ENCODE measurements at regions not wholly inside any gene's neighbourhood (a gene's known extent, or its start where the extent isn't known, plus 50 kb on each side); places are given as distances from the start of the nearest gene placed in this dataset.

DNA sequence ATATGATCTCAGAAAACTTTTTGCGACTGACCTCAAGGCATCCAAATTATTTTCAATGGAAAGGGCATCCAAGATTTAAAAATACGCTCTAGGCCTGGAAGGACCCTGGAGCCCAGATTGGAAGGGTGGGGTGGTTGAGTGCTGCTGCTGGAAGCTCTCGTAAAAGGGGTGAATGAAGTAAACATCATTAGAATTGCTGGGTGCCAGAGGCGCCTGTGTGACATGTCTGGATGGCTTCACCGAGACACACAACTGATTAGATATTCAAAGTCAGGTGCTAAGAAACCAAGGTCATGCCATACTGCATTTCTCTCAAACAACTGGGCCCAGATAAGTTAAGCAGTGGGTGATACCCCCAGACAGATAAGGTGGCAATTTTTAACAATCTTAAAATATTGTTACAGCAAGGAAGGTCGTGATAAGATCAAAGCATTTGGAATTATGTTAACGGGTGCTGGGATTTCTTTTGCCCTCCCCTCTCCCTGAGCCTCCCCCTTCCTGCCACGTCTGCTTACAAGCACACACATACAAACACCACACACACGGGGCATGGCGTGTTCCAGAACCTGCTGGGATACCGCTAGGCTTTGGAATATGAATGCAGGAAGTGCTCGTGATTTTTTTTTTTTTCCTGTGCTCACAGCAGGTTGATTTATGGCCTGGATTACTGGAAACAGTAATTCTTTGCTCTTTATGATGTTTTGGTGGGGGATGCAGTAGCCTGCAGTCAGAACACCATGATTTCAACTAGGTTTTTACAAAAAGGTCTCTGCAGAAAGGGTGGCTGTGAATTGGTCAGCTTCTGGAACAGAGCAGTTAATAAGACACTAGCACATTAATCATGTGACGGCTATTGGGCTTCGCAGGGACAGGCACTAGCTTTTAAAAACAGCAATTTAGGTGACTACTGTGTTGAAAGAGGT, 551.2 kb downstream of the QKI start:
- no peak for DNase-seq

DNA sequence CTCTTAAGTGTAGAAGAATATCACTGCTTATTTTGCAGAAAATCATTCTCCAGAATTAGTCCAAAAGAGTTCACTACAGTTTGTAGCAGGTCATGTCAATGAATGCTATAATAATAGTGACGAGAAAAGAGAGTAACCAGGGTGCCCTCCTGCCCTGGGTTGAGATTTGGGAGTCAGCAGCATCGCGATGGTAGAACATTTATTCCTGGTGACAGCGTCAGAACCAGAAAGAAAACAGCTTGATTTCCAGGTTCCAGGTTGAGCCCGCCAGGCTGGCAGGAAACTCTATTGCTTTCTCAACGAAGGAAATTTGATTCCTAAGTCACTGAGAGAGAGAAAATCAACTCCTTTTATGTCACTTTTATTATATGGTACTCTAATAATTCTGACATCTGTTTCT, 550.3 kb downstream of the QKI start:
- no peak for DNase-seq

DNA sequence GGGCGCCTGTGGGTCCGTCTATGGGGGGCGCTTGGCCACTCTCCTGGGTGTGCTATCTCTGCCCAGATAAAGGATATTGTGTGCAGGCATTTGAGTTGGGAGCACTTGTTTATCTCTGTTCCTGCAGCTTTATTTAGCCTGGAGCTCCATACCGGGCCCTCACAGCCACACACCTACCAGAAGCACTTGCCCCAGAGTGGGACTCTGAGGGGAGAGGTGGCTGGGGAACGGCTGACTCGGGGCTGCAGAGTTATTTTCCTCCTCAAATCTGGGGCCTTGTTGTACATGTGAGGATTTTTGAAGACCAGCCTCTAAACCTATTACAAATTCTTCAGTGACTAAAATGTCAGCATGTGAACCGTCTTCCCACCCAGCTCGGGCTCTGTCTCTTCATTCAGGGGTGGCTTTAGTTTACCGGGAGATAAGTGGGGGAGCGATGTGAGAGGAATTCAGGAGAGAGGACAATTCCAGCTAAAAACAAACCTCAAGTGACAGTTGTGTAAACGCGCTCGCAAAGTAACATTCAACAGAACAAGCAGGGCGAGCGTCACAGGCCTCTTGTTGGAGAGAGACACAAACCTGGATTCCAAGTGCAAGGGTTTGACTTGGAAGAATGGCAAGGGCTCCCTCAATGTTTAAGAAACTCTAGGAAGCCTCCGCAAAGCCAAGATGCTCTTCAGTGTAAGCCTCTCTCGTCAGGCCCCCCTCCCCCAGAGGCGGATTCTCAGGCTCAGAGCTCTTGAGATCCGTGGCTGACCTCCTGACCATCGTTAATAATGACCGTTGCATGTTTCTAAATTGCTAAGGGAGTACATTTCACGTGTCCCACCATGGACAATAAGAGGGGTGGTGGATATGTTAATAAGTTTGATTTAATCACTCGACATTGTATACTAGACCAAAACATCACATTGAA, 548.9 kb downstream of the QKI start:
- no peak for DNase-seq

DNA sequence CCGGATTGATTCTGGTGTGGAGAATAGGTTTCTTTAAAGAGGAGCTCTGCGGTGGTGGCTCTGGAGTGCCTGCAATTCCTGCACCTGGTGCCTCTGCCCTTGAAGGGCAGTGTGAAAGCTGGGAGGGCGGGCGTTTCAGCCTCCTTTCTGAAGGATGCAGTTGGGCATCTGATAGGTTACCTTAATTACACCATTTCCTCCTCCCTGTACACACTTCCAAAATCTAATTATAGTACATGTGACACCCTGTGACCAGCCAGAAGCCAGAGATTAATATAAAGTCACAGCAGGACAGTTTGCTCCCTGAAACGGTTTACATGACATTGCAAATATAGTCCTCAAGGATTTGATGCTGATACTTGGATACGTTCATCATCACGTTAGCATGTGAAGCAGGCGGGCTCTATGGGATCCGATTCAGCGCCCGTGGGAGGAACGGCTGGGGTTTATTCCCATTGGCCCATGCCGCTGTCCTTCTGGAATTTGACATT, 548.2 kb downstream of the QKI start:
- no peak for DNase-seq

DNA sequence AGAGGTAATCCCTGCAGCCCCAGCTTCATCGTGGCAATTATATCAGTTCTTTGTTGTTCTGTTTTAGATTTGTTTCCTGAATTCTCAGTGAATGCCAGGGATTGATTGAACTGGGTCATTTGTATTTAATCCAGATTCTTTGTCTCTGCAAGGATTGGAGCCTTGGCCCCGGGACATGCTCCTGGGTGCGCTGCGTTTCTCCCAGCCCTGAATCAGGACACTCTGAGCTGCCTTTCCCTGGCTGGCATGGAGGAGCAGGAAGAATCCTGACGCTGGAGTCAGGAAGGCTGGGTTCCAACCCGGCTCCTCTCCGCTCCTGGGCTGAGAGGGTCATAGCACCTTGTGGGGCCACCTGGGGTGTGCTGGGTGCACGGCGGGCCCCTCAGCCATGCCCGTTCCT, 545.6 kb downstream of the QKI start:
- no peak for DNase-seq

DNA sequence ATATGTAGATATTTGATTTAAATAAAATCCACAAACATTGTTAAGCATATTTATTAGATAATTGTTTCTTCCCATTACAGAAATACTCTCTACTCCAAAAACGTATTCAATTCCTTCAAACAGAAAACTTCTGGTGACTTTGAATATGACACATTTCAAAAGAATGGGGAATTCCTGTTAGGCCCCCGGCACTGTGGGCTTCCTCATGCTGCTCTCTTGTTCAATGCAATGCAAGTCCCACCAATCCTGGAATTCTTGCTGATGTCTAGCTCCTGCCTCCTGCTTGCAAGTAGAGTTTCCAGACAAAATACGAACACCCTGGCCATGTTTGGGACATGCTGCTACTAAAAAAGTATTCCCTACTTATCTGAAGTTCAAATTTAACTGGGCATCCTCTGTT, 544.1 kb downstream of the QKI start:
- DNase-seq: no peak

DNA sequence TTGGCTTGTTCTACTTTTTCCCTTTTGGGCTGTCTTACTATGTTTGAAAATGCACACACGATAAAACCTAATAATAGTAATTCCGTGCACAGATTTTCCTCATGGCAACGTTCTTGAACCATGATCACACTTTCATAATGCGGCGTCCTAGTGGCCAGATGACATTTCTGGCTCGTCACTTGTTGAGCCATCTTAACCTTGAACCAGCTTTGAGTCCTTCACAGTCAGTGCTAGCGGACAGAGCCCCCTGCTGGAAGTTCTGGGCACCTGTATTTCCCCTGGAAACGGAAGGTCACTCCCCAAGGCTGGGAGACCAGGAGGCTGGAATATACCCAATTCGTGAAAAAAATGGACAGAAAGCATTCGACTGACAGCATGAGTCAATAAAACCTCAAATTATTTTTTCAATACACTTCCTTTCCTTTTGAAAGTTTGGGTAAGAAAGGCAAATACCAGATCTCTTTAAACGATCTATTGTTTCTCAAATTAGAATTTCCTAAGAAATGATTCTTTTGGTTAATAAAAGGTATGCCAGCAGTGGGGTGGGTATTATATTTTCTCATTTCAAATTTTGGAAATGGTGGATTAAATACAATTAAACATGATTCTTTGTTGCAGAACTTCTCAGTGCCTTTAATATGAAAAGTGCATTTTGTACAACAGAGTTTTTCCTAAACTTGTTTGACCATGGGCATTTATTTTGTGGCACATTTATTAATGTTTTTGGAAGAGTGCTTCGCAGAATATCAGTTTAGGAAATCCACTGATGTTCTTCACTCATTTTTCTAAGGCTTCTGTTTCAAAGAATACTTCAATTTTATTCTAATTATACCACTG, 542.3 kb downstream of the QKI start:
- peak; percentile 72 for DNase-seq

DNA sequence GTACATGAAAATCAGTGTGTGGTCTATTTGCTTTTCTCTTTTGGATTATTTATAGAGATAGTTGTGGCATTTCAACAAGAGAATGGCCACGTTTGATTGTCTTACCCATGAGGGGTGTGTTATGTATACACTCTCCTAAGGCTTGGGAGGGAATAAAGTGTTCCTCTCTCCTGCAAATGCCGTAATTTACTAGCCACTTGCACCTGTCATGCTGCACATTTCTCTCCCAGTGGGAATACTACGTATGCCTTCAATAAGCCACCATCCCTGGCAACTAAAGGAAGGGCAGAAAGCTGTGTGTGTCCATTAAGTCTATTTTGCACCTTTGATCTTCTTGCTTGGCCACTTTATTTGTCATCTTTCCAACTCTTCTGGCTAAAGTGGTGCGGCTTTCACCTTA, 541.2 kb downstream of the QKI start:
- DNase-seq: no peak

DNA sequence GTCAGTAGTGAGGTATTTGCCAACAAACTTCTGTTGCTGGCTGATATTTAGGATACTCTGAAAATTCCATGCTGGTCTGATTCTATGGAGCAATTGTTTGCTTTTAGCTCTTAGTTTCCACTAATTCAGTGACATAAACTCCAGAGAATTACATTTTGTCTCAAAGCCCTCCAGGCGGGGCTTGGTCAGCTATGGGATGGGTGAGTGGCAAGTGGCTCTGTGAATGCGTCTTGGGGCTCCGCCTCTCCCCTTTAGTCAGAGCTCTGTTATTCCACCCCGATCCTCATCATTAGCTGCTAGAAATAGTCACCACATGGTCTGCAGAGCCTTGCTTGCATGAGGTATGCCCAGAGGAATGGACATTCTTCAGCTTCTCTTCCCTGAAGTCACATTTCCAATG, 540.6 kb downstream of the QKI start:
- no peak for DNase-seq

DNA sequence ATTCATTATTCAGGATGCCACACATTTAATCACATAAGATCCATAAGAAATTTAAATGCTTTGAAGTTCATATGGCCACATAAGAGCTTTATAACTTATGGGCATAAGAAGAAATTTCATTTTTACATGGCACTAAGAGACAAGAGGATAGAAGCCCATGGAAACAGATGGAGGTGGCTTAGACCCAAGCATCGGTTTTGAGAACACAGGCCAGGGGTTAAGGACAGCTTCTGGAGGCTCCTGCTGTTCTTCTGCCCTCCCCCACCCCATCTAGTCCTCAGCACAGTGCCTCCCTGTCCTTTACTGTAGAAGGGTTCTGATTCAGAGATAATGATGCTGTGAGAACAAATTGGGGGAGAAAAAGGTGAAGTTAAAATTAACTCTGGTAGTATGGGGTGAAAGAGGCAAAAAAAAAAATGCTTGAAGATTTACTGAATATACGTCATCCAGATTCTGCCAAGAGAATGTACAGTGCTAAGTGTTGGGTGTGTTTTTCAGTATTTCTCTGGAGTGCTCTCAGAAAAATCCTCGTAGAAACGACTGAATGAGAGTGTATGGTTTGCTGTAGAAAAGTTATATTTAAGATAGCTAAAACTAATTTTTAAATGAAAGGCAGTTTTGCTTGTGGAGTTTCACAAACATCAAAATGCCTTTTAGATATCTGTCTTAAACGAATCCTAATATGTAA, 539.7 kb downstream of the QKI start:
- no peak for DNase-seq

DNA sequence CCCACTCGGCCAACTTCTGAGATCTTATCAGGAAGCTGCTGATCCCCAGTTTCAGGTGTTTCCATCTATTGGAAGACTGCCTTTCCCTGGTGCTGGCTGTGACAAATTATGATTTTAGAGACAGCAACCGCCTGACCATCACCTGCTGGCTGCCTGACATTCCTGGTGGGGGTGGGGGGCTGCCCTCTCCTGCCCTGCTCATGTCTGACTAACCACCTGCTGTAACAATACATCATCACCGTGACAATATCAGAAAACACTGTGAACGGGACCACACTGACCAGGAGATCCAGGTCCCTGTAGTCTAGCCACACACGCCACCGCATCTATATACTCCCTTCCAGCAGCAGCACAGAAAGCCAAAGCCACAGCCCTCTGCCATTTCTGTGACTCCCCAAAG, 537.5 kb downstream of the QKI start:
- DNase-seq: no peak

DNA sequence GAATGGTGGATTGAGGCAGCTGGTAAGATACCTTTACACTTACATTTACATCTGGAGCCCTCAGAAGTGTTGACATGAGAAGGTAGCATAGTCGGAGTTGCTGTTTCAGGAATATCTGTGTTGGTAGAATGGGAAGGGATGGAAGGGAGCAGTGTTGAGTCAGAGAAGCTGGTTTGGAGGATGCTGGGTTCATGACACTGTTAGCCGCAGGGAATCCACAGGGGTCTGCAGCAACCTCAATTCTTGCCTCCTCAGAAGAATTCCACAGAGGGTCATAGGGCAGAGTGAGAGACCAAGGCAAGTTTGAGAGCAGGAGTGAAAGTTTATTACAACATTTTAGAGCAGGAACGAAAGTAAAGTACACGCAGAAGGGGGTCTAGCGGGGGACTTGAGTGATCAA, 536.8 kb downstream of the QKI start:
- no peak for DNase-seq

DNA sequence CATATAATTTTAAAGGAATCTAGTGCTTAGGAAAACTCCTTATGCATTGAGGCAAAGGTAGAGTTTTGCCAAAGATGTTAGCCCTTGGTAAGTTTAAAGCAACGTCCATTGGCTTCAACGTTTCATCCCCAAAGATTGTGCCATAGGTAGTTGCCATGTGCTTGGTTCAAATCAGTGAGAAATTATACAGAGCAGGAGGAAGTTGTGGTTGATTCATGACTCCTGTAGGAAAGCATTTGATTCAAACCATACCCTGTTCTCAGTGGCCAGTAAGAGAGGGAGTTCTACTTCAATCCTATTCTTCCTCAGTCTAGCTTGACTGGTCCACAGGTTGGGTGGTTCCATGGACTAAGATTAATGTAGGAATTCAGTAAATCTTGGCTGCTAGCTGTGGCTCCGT, 535.6 kb downstream of the QKI start:
- DNase-seq: no peak

DNA sequence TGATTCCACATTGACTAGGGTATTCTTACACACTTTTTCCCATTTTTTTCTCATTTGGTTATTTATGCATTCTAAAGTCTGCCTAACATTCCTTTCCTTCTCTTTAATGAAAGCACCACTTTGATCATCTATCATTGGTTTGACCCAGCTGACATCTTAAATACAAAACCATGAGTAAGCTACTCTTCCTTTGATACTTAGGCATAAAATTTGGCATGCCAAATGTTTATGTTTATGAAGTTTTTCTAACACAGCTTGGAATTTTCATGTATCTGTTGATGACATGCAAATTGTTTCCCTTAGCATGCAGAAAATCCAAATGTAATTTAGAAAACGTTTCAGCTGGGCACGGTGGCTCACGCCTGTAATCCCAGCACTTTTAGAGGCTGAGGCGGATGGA, 534.9 kb downstream of the QKI start:
- DNase-seq: no peak

DNA sequence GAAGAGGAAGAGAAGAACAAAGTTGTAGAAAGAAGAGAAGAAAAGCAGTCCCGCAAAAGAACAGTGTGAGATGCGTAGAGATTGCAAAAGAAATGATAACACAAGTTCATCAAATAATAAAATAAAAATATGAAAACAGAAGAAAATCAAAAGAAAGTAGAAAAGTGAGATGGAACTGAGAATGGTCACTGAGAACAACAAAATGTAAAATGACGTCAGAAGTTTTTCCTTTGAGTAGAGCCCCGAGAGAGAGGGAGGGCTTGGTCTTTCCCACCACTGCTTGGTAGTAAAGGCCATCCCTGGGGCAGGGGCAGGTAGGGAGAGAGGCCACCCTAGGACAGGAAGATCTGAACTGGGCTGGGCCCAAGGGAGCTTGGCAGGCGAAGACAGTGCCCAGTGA, 533.7 kb downstream of the QKI start:
- DNase-seq: no peak

DNA sequence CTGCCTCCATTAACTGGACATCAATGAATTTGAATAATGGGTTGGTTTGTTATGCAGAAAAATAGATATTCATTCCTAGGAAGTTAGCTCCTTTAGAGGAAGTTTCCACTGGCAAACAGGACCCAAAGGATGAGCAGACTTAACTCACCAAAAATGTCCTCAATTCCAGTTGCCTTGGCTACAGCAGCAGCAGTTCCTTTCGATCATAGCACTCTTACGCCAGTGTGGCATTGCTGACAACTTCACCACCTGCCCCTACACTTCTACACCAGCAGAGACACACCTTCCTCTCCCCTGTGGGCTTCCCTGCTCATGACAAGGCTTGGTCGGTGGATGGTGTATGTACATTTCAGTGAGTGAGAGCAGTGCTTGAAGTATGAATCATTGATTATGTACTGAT, 532.8 kb downstream of the QKI start:
- DNase-seq: no peak

DNA sequence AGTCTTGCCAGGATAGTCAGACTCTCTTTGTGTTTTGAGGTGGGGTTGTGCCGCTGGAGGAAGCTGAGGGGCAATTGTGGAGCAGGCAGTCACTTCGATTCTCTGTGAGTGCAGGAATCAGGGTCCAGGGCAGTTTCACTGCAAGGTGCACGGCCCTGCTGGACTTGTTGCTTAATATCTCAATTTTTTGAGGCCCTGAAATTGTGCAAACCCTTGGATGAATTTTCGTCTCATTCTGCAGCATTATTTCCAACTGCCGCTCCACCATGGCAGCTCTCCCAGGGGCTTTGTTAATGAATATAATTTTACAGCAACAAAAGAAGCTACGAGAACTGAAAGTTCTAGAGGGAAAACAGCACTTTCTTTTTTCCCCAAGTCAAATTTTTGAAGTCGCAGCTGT, 531.9 kb downstream of the QKI start:
- no peak for DNase-seq

DNA sequence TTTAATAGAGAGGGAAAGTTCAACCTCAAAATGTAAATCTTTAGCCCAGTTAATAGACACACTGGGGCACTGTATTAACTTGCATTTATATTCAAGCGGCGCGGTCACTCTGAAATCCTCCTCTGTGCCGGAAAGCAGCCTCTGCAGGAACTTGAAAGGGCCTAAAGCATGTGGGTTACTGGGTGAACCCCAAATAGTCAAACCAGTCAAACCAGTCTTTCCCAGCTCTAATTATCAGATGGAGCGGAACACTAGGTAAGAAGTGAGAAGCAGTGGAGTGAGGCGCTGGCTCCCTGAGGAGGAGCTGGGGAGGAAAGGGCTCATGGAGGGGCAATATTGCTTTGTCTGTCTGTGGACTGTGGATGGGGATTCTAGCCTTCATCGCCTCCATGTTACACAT, 531.3 kb downstream of the QKI start:
- DNase-seq: no peak

DNA sequence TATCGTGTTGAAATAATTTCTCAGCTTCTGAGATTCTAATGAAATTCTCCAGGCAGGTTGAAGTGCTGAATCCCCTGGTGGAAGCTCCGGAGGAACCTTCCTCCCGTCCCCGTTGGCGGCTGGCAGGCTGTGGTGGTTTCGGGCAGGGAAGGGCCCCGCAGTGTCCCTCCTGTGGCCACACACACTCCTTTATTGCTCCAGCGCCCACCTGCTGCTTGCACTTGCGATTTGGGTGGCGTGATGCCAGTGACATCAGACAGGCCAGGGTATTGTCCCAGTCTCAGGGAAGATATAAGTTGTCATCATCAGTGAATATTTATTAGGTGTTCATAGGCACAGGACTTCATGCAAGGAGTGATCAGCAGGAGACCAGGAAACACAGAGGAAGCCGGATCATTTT, 530.4 kb downstream of the QKI start:
- DNase-seq: no peak

DNA sequence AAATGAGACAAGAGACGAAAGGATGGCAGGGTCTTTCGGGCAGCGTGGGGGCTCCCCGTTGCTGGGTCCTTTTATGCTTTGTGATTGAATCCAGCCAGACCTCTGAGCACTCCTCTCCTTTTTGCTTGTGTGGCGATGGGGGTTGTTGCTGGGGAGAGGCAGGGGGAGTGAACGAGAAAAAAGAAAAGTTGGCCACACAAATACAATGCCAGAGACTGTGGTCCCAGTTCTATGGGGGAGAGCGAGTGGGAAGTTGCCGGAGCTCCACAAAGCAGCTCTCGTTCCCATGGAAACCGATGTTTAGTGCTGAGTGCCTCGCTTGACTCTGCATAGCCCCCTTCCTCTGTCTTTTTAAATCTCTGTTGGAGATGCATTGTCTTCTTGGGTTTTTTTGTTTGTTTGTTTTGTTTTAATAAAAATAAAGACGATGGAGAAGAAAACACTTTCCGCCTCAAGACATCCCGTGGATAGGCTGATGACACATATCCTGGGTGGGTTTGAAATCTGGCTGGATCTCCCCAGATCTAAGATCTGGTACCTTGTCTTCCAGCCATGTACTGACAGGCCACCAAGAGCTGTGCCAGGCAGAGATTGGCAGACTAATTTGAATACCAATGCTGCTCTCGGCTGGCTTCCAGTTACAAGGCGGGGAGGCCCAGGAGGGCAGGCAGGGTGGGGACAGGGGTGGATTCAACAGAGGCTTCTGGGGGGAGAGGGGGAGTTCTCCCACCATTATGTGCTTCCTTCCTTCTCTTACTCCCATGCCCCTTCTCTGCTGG, 529.3 kb downstream of the QKI start:
- DNase-seq: no peak

DNA sequence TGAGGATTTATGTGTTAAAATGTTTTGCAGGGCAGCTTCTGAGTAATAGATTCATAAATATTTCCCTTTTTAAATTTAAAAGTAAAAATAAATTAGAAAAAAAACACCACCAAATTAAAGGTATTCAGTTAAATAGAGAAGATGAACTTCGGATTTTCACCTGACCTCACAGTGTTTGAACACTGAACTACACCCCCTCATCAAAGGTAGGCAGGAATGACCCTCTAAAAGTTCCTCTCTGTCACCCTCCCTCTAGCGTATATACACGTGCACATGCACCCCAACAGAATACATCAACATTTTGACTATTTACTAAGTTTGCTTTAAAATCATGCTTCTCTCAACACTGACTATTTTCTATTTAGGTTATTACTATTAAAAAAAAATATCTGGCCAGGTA, 528.3 kb downstream of the QKI start:
- no peak for DNase-seq

DNA sequence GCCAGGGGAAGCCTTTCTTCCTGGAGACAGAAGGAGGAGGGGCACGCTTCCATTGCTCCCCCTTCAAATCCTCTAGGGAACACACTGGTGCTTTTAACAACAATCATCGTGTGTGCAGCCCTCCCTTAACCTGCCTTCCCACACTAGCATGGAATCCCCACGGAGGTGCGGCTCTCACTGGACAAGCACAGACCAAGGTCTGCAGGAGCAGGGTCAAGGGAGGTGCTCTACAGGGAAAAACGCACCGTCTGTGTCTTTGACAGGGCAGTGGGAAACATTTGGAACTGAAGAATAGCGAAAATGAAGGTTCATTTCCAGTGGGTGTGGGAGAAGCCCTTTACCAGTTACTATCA, 527.1 kb downstream of the QKI start:
- DNase-seq: no peak
